ENCODE measurements at regions not wholly inside any gene's neighbourhood (a gene's known extent, or its start where the extent isn't known, plus 50 kb on each side); places are given as distances from the start of the nearest gene placed in this dataset.

DNA sequence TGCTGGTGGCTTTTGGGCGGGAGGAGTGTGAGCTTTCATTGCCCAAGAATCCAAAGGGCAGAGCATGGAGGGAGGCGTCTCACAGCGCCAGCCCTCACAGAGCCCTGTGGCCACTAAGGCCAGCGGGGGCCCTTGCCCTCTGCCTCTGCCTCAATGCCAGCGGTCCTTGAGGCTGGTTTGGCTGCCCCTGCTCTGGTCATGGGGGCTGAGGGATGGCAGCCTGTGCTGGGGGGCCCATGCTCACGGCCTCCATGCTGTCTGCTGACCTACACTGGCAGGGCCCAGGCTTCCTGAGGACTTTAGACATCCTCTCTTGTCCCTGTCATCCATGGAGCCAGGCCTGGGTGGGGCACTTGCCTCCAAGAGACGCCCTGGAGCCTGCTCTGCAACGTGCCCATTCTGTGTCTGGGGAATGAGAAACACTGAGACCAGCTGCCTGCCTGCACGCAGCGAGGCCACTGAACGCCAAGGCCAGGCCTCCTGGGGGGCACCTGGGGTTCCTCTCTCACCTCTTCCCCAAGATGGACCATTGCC is 143.4 kb downstream of the KIF26A start:
- POLR2A ChIA-PET (ENCODE audit: unreplicated experiment): no interaction called here
- Histone ChIP-seq H3K27me3 (ENCODE audit: insufficient read depth, low read depth) (peaks cover 97% of the 10 kb centered on the region), H3K9me2 (ENCODE audit: insufficient read depth) (no peaks in the 10 kb centered on the region), H3F3A (ENCODE audit: insufficient read depth, low read depth) (no peaks in the 10 kb centered on the region), H3K4me3 (no peak overlapping the region), H3K79me2 (ENCODE audit: low read depth) (no peaks in the 10 kb centered on the region), H4K20me1 (ENCODE audit: insufficient read depth) (no peaks in the 10 kb centered on the region; the same call in 1 of the 2 replicates), H3K27ac (no peak overlapping the region), H2AFZ (no peak overlapping the region), H3K4me1 (replicated peaks; ENCODE audit: insufficient read depth) (no peaks in the 10 kb centered on the region), H3K36me3 (ENCODE audit: low read depth) (no peaks in the 10 kb centered on the region), H3K4me2 (no peak overlapping the region), H3K9me3 (ENCODE audit: insufficient read depth, low read depth) (no peaks in the 10 kb centered on the region)
- no TSS peak for BruUV-seq (replicated peaks)
- intact Hi-C loops (cut with micrococcal nuclease; ENCODE audit: unreplicated experiment): no loop called here
- TF ChIP-seq EZH2 (IDR thresholded peaks at IDR 0.05; ENCODE audit: low read depth): no peak
- TF ChIP-seq, protein P1, sequence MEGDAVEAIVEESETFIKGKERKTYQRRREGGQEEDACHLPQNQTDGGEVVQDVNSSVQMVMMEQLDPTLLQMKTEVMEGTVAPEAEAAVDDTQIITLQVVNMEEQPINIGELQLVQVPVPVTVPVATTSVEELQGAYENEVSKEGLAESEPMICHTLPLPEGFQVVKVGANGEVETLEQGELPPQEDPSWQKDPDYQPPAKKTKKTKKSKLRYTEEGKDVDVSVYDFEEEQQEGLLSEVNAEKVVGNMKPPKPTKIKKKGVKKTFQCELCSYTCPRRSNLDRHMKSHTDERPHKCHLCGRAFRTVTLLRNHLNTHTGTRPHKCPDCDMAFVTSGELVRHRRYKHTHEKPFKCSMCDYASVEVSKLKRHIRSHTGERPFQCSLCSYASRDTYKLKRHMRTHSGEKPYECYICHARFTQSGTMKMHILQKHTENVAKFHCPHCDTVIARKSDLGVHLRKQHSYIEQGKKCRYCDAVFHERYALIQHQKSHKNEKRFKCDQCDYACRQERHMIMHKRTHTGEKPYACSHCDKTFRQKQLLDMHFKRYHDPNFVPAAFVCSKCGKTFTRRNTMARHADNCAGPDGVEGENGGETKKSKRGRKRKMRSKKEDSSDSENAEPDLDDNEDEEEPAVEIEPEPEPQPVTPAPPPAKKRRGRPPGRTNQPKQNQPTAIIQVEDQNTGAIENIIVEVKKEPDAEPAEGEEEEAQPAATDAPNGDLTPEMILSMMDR (conservative IDR thresholded peaks at IDR 0.05): no peak
- CTCF ChIA-PET: no interaction called here
- no peak for DNase-seq

DNA sequence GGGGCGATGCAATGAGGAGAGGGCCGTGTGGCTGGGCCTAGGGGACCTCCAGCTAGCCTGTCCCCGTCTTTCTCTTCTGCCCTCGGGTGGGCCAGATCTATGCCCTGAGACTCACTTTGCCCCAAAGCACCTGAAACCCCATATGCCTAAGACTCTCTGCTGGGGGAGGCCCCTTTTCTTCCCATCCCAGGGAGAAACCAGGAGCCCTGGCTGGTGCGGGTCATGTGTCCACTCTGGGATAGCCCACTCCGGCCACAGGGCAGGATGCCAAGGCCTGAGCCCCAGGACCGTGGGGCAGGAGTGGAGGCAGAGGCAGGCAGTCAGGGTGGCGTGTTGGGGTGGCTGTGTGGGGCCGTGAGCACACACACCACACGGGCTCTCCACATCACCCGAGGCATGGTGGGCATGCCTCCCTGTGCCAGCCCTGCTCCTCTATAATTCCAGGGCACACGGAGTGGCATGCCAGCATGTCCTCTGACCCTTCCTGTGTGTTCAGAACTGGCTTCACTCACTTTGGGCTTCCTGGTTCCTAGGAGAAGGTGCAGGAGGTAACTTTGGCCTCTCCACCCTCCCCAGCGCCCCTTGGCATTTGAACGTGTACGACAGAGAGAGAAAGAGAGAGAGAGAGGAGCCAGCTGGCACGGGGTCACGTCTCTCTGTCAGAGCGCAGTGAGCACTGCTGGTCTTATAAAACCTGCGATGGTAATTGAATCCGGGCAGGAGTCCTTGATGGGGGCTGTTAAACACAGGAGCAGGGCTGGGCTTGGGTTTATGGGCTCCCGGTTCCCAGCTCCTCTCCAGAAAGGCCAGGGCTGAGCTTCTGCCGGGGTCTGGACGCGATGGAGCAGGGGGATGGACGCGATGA is 144.2 kb downstream of the KIF26A start:
- Histone ChIP-seq H3K9me3 (ENCODE audit: insufficient read depth, low read depth) (no peaks in the 10 kb centered on the region), H3K4me3 (no peak overlapping the region), H2AFZ (no peak overlapping the region), H4K20me1 (ENCODE audit: insufficient read depth) (no peaks in the 10 kb centered on the region; the same call in 1 of the 2 replicates), H3K27ac (no peak overlapping the region), H3K4me1 (replicated peaks; ENCODE audit: insufficient read depth) (no peaks in the 10 kb centered on the region), H3F3A (ENCODE audit: insufficient read depth, low read depth) (no peaks in the 10 kb centered on the region), H3K36me3 (ENCODE audit: low read depth) (no peaks in the 10 kb centered on the region), H3K27me3 (ENCODE audit: insufficient read depth, low read depth) (peaks cover 97% of the 10 kb centered on the region), H3K79me2 (ENCODE audit: low read depth) (no peaks in the 10 kb centered on the region), H3K4me2 (no peak overlapping the region), H3K9me2 (ENCODE audit: insufficient read depth) (no peaks in the 10 kb centered on the region)
- no peak for TF ChIP-seq EZH2 (IDR thresholded peaks at IDR 0.05; ENCODE audit: low read depth)
- BruUV-seq (replicated peaks): no TSS peak
- intact Hi-C loops (cut with micrococcal nuclease; ENCODE audit: unreplicated experiment): no loop called here
- no peak for DNase-seq
- ChIA-PET POLR2A (ENCODE audit: unreplicated experiment) (no interaction called here), CTCF (no interaction called here)

DNA sequence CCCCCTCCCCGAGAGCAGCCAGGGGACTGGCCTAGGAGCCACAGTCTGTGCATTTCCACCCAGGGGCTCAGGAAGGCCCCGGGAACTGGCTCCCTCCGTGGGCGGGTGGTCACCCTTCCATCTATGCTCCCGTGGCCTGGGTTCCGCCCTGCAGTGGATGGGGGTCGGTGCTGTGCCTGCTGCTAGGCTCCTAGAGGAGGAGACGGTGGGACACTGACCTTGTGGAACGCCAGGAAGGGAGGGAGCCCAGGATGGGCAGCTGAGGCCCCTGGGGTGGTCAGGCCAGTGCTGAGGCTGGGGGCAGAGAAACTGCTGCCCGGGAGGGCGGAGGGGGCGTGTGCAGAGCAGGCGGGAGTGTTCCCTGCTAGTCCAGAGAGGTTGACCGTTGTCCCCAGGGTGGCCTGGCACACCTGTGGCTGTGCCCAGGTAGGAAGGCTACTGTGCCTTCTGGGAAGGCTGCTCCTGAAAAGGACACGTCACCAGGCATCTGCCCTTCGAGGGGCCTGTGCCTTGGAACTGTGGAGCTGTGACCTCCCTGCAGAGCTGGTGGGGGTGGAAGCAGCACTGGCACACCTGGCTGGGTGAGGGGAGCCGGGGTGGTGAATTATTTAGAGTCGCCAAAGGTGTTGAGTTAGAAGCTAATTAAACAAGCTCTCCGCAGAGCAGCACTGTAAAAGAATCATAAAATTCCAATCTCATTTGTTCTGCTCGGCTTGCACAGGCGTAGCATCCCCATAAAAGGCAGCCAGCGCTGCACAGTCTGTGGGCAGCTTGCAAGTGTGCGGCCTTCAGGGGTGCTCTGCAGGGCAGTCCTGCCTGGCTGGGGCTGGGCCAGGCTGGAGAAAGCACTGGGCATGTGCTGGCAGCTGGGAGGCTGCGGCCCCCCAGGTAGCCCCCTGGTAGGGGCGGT is 145.1 kb downstream of the KIF26A start:
- H3K9me3 ChIP-seq (ENCODE audit: insufficient read depth, low read depth): no peaks in the 10 kb centered on the region
- no peak overlapping the region for H2AFZ ChIP-seq
- H3K27ac ChIP-seq: no peak overlapping the region
- no peak overlapping the region for H3K4me2 ChIP-seq
- H3F3A ChIP-seq (ENCODE audit: insufficient read depth, low read depth): no peaks in the 10 kb centered on the region
- H3K36me3 ChIP-seq (ENCODE audit: low read depth): no peaks in the 10 kb centered on the region
- CTCF ChIA-PET: no interaction called here
- no peaks in the 10 kb centered on the region for H3K9me2 ChIP-seq (ENCODE audit: insufficient read depth)
- intact Hi-C loops (cut with micrococcal nuclease; ENCODE audit: unreplicated experiment): no loop called here
- H3K4me1 ChIP-seq (replicated peaks; ENCODE audit: insufficient read depth): no peaks in the 10 kb centered on the region
- BruUV-seq (replicated peaks): no TSS peak
- no peaks in the 10 kb centered on the region for H3K79me2 ChIP-seq (ENCODE audit: low read depth)
- no peaks in the 10 kb centered on the region; the same call in 1 of the 2 replicates for H4K20me1 ChIP-seq (ENCODE audit: insufficient read depth)
- H3K4me3 ChIP-seq: no peak overlapping the region
- TF ChIP-seq EZH2 (IDR thresholded peaks at IDR 0.05; ENCODE audit: low read depth): no peak
- TF ChIP-seq, protein P1 (conservative IDR thresholded peaks at IDR 0.05): no peak
- no peak for DNase-seq
- H3K27me3 ChIP-seq (ENCODE audit: insufficient read depth, low read depth): peaks cover 88% of the 10 kb centered on the region
- POLR2A ChIA-PET (ENCODE audit: unreplicated experiment): no interaction called here
